Activated CD8-positive, alpha-beta T cell treated with anti-CD3 and anti-CD28 coated beads for 36 hours (primary cell): ENCODE measurements at regions not wholly inside any gene's neighbourhood (a gene's known extent, or its start where the extent isn't known, plus 50 kb on each side); places are given as distances from the start of the nearest gene placed in this dataset.
A peak's percentile ranks its signal among the peaks of the same experiment; 100 is the strongest.

Experiments used
- ATAC-seq: fragments of 200-7000 bp; cut with Tn5 transposase; one replicate; pipeline ENCODE4 v1.10.0; 2021; ENCODE audit warnings: mild to moderate bottlenecking, moderate library complexity
- CTCF ChIA-PET: fragments of 350-600 bp; sonication (Branson Sonifier 250); formaldehyde crosslinking; loops from one replicate; lab custom pipeline; 2021; ENCODE audit warnings: antibody characterized with exemption; lab: Charles Lee
- POLR2A ChIA-PET: fragments of 350-600 bp; sonication (Branson Sonifier 250); formaldehyde crosslinking; loops from one replicate; lab custom pipeline; 2021; ENCODE audit warnings: antibody characterized with exemption; lab: Charles Lee
- DNase-seq: peaks from one replicate; pipeline ENCODE4 v3.0.0-alpha.2; 2020
- H3K27ac Mint-ChIP-seq: one replicate; pipeline ENCODE4 v1.8.0; 2021; ENCODE audit warnings: mild to moderate bottlenecking, mixed read lengths
- H3K27me3 Mint-ChIP-seq: one replicate; pipeline ENCODE4 v1.8.0; 2021; ENCODE audit warnings: mixed read lengths
- H3K36me3 Mint-ChIP-seq: one replicate; pipeline ENCODE4 v1.8.0; 2021; ENCODE audit warnings: low read depth, mixed read lengths
- H3K4me1 Mint-ChIP-seq: one replicate; pipeline ENCODE4 v1.8.0; 2021; ENCODE audit warnings: low read depth, mixed read lengths
- H3K4me3 Mint-ChIP-seq: one replicate; pipeline ENCODE4 v1.8.0; 2021; ENCODE audit warnings: mild to moderate bottlenecking, moderate library complexity, mixed read lengths
- H3K9me3 Mint-ChIP-seq: one replicate; pipeline ENCODE4 v1.8.0; 2021; ENCODE audit warnings: mixed read lengths
- CTCF ChIP-seq: fragments of 200-600 bp; IDR thresholded peaks from one replicate; pipeline ENCODE4 v1.8.0; 2022; ENCODE audit warnings: antibody characterized with exemption, mild to moderate bottlenecking
- intact Hi-C: fragments of 100-400 bp; cut with micrococcal nuclease; formaldehyde crosslinking; loops from one replicate; pipeline ENCODE4 v1.10.0; 2022

GRCh38 chr13:106917673-106918556, 350.0 kb upstream of the ARGLU1 start:
- Mint-ChIP-seq H3K27me3 (peaks cover 28% of the 10 kb centered on the region), H3K36me3 (no peaks in the 10 kb centered on the region), H3K4me3 (peak overlapping the region; percentile 71), H3K9me3 (no peaks in the 10 kb centered on the region), H3K4me1 (peaks cover 3% of the 10 kb centered on the region), H3K27ac (no peak overlapping the region)
- TF ChIP-seq CTCF = peak; percentile 93
- ATAC-seq (peak; percentile 95), DNase-seq (peak; percentile 69)
- intact Hi-C loops = no loop called here
- POLR2A ChIA-PET = no interaction called here
- CTCF ChIA-PET = interaction anchor here (0.7 to 1.4 kb wide), 5 partner anchors 9 to 382 kb away, joined by 3 to 5 read pairs (median 3); no protein-coding TSS in a partner anchor

GRCh38 chr13:106917024-106917571, 349.2 kb upstream of the ARGLU1 start:
- Mint-ChIP-seq H3K27me3 (peaks cover 24% of the 10 kb centered on the region), H3K4me1 (peaks cover 3% of the 10 kb centered on the region), H3K36me3 (no peaks in the 10 kb centered on the region), H3K4me3 (peak overlapping the region; percentile 71), H3K27ac (no peak overlapping the region), H3K9me3 (no peaks in the 10 kb centered on the region)
- TF ChIP-seq CTCF = no peak
- intact Hi-C loops = no loop called here
- ATAC-seq = no peak
- CTCF ChIA-PET = interaction anchor here (1.2 kb wide), 1 partner anchor 10 kb away, joined by 3 read pairs; no protein-coding TSS in a partner anchor
- POLR2A ChIA-PET = no interaction called here
- no peak for DNase-seq

- ATAC-seq (no peak), DNase-seq (no peak)
- intact Hi-C loops = no loop called here
- ChIA-PET CTCF (no interaction called here), POLR2A (no interaction called here)
- H3K27ac Mint-ChIP-seq = no peak overlapping the region
- no peak overlapping the region for H3K4me3 Mint-ChIP-seq
- no peaks in the 10 kb centered on the region for H3K9me3 Mint-ChIP-seq
- H3K36me3 Mint-ChIP-seq = no peaks in the 10 kb centered on the region
- peaks cover 23% of the 10 kb centered on the region for H3K27me3 Mint-ChIP-seq
- peaks cover 3% of the 10 kb centered on the region for H3K4me1 Mint-ChIP-seq
- TF ChIP-seq CTCF = no peak
These were observed 348.5 kb upstream of the ARGLU1 start for GRCh38 chr13:106916329-106916976.

- ATAC-seq (no peak), DNase-seq (no peak)
- H3K27me3 Mint-ChIP-seq = peaks cover 19% of the 10 kb centered on the region
- H3K9me3 Mint-ChIP-seq = no peaks in the 10 kb centered on the region
- H3K36me3 Mint-ChIP-seq = no peaks in the 10 kb centered on the region
- CTCF ChIA-PET = no interaction called here
- H3K27ac Mint-ChIP-seq = no peak overlapping the region
- POLR2A ChIA-PET = no interaction called here
- no peak overlapping the region for H3K4me3 Mint-ChIP-seq
- TF ChIP-seq CTCF = no peak
- peaks cover 3% of the 10 kb centered on the region for H3K4me1 Mint-ChIP-seq
- intact Hi-C loops = no loop called here
These were observed 347.2 kb upstream of the ARGLU1 start for GRCh38 chr13:106915146-106915545.
